Epithelial cell of proximal tubule (primary cell): ENCODE measurements at regions not wholly inside any gene's neighbourhood (a gene's known extent, or its start where the extent isn't known, plus 50 kb on each side); places are given as distances from the start of the nearest gene placed in this dataset.

Experiments used
- DNase-seq: peaks from one replicate; pipeline ENCODE4 v3.0.0-alpha.2; 2011; ENCODE audit warnings: low read depth
- H3K4me3 ChIP-seq: 2 replicates; pipeline ENCODE4 v1.5.1; 2011; ENCODE audit warnings: low read depth, mild to moderate bottlenecking, low read length
- CTCF ChIP-seq: conservative IDR thresholded peaks from 2 replicates; pipeline ENCODE4 v1.5.1; 2012; ENCODE audit warnings: low read depth, mild to moderate bottlenecking, low read length

GRCh38 chr11:106491751-106492150 is 414.3 kb downstream of the AASDHPPT start:
- no peak for TF ChIP-seq CTCF
- DNase-seq = no peak
- no peak overlapping the region for H3K4me3 ChIP-seq

- TF ChIP-seq CTCF = no peak
- H3K4me3 ChIP-seq = no peak overlapping the region
- no peak for DNase-seq
Measured at GRCh38 chr11:106493751-106494150, 416.3 kb downstream of the AASDHPPT start.

GRCh38 chr11:106495046-106495445 is 417.6 kb downstream of the AASDHPPT start:
- peak; percentile 54 for DNase-seq
- no peak overlapping the region for H3K4me3 ChIP-seq
- no peak for TF ChIP-seq CTCF

- TF ChIP-seq CTCF = no peak
- no peak overlapping the region for H3K4me3 ChIP-seq
- no peak for DNase-seq
Measured at GRCh38 chr11:106496677-106497076, 419.2 kb downstream of the AASDHPPT start.

- H3K4me3 ChIP-seq = no peak overlapping the region
- no peak for DNase-seq
- TF ChIP-seq CTCF = no peak
Measured at GRCh38 chr11:106497321-106497720, 419.9 kb downstream of the AASDHPPT start.

GRCh38 chr11:106497822-106498221 is 420.4 kb downstream of the AASDHPPT start:
- no peak for TF ChIP-seq CTCF
- no peak for DNase-seq
- H3K4me3 ChIP-seq = no peak overlapping the region

GRCh38 chr11:106503901-106504300 is 426.4 kb downstream of the AASDHPPT start:
- no peak for TF ChIP-seq CTCF
- H3K4me3 ChIP-seq = no peak overlapping the region
- DNase-seq = peak; percentile 62
